ENCODE measurements at regions not wholly inside any gene's neighbourhood (a gene's known extent, or its start where the extent isn't known, plus 50 kb on each side); places are given as distances from the start of the nearest gene placed in this dataset.
"Not testable (repeated sequence)": the region's sequence is repeated elsewhere in the genome, so short reads cannot be mapped to it uniquely, and the experiment has no call there.

DNA sequence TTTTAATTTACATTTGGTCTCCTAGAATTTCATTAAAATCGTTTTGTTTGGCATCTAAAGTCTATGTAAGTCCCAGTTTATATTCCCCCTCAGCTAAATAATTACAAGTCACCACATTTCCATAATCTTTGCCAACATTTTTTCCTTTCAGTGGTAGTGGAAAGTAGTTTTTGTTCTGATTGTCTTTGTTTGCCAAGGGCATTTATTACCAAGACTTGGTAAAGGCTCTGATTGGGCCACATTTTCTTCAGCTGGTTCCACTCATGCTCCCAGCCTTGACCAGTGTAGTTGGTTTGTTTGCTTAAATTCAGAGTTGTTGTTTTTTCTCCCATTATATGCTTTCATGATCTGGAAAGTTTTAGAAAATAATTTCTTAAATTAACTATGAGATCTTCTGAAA lies 153.4 kb upstream of the MME start:
- no peak for TF ChIP-seq CTCF (IDR thresholded peaks at IDR 0.05; ENCODE audit: insufficient read depth, low read depth, low read length, missing control alignments)
- H3K4me3 ChIP-seq (ENCODE audit: low read depth, low read length) = no peak overlapping the region
- DNase-seq (ENCODE audit: low read depth) = no peak

DNA sequence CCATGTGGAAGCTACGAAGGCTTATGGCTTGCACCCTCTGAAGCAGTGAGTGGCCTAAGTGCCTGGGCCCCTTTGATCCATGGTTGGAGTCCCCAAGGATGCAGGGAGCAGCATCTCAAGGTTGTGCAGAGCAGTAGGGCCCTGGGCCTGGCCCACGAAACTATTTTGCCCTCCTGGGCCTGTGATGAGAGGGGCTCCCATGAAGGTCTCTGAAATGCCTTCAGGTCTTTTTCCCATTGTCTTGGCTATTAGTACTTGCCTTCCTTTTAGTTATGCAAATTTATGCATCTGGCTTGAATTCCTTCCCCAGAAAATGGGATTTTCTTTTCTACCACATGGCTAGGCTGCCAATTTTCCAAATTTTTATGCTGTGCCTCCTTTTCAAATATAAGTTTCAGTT lies 158.8 kb upstream of the MME start:
- no peak for DNase-seq (ENCODE audit: low read depth)
- no peak overlapping the region for H3K4me3 ChIP-seq (ENCODE audit: low read depth, low read length)
- no peak for TF ChIP-seq CTCF (IDR thresholded peaks at IDR 0.05; ENCODE audit: insufficient read depth, low read depth, low read length, missing control alignments)

DNA sequence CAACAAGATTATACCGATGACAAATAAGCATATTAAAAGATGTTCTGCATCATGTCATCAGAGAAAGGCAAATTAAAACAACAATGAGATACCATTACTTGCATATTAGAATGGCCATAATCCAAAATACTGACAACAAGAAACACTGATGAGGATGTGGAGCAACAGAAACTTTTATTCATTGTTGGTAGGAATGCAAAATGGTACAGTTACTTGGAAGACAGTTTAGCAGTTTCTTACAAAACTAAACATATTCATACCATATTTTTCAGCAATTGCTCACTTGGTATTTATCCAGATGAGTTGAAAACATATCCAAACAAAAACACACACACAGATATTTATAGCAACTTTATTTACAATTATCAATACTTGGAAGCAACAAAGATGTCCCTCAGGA lies 160.9 kb upstream of the MME start:
- no peak for TF ChIP-seq CTCF (IDR thresholded peaks at IDR 0.05; ENCODE audit: insufficient read depth, low read depth, low read length, missing control alignments)
- no peak for DNase-seq (ENCODE audit: low read depth)

GRCh38 chr3:154904328-154904727 lies 175.8 kb upstream of the MME start:
- peak; percentile 16 for TF ChIP-seq CTCF (IDR thresholded peaks at IDR 0.05; ENCODE audit: insufficient read depth, low read depth, low read length, missing control alignments)

More for the DNA sequence above, 160.9 kb upstream of the MME start:
- H3K4me3 ChIP-seq (ENCODE audit: low read depth, low read length) = no peak overlapping the region

DNA sequence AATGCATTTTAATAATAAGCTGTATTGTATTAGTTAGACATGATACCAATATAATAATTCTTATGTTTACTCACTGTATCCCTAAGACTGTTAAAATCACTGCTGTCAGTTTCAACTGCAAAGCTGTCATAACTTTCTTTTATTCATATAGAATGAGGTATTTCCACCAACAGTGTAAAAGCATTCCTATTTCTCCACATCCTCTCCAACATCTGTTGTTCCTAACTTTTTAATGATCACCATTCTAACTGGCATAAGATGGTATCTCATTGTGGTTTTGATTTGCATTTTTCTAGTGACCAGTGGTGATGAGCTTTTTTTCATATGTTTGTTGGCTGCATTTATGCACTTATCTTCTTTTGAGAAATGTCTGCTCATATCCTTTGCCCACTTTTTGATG lies 177.6 kb upstream of the MME start:
- not testable (repeated sequence) for DNase-seq (ENCODE audit: low read depth); H3K4me3 ChIP-seq (ENCODE audit: low read depth, low read length)

More at GRCh38 chr3:154904328-154904727, 175.8 kb upstream of the MME start:
- peak; percentile 9 for DNase-seq (ENCODE audit: low read depth)
- no peak overlapping the region for H3K4me3 ChIP-seq (ENCODE audit: low read depth, low read length)

GRCh38 chr3:154901278-154901677 lies 178.8 kb upstream of the MME start:
- no peak overlapping the region for H3K4me3 ChIP-seq (ENCODE audit: low read depth, low read length)
- TF ChIP-seq CTCF (IDR thresholded peaks at IDR 0.05; ENCODE audit: insufficient read depth, low read depth, low read length, missing control alignments) = no peak
- DNase-seq (ENCODE audit: low read depth) = no peak

DNA sequence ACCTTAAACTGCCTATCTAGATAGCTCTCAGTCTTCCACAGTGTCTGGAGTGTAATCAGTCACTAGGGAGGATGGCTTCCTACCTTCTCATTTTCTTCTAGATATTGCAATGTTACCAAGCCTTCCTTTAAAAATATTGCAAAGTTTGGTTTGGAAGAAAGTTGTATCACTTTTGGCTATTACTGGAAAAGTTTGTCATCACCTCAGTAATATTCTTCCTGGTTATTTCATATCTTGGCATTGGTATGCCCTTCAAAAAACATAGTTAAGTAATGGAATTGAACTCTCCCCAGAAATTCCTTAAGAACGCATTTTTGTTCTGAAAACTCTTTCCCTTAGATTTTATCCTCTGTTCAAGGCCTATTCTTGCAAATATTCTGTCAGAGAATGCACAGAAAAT lies 179.3 kb upstream of the MME start:
- no peak overlapping the region for H3K4me3 ChIP-seq (ENCODE audit: low read depth, low read length)
- no peak for DNase-seq (ENCODE audit: low read depth)
- no peak for TF ChIP-seq CTCF (IDR thresholded peaks at IDR 0.05; ENCODE audit: insufficient read depth, low read depth, low read length, missing control alignments)
